Activated CD4-positive, alpha-beta memory T cell treated with anti-CD3 and anti-CD28 coated beads for 36 hours (primary cell): ENCODE measurements at regions not wholly inside any gene's neighbourhood (a gene's known extent, or its start where the extent isn't known, plus 50 kb on each side); places are given as distances from the start of the nearest gene placed in this dataset.
"Not testable (repeated sequence)": the region's sequence is repeated elsewhere in the genome, so short reads cannot be mapped to it uniquely, and the experiment has no call there.

Experiments used
- CTCF ChIA-PET: fragments of 350-600 bp; sonication (Branson Sonifier 250); formaldehyde crosslinking; loops from one replicate; lab custom pipeline; 2021; ENCODE audit warnings: antibody characterized with exemption, inconsistent platforms; lab: Charles Lee
- POLR2A ChIA-PET: fragments of 350-600 bp; sonication (Branson Sonifier 250); formaldehyde crosslinking; loops from one replicate; lab custom pipeline; 2021; ENCODE audit warnings: antibody characterized with exemption; lab: Charles Lee
- DNase-seq: peaks from one replicate; pipeline ENCODE4 v3.0.0-alpha.2; 2020
- H3K27ac Mint-ChIP-seq: one replicate; pipeline ENCODE4 v1.8.0; 2021; ENCODE audit warnings: mixed read lengths
- H3K27me3 Mint-ChIP-seq: one replicate; pipeline ENCODE4 v1.8.0; 2021; ENCODE audit warnings: mixed read lengths
- H3K36me3 Mint-ChIP-seq: one replicate; pipeline ENCODE4 v1.8.0; 2021; ENCODE audit warnings: mixed read lengths
- H3K4me1 Mint-ChIP-seq: one replicate; pipeline ENCODE4 v1.8.0; 2021; ENCODE audit warnings: low read depth, mixed read lengths
- H3K4me3 Mint-ChIP-seq: one replicate; pipeline ENCODE4 v1.8.0; 2021; ENCODE audit warnings: mild to moderate bottlenecking, mixed read lengths
- H3K9me3 Mint-ChIP-seq: one replicate; pipeline ENCODE4 v1.8.0; 2021; ENCODE audit warnings: mixed read lengths
- intact Hi-C: fragments of 100-400 bp; cut with micrococcal nuclease; formaldehyde crosslinking; loops from one replicate; pipeline ENCODE4 v1.15.1; 2023

- DNase-seq: no peak
- Mint-ChIP-seq H3K4me1 (no peaks in the 10 kb centered on the region), H3K4me3 (no peak overlapping the region), H3K27me3 (no peaks in the 10 kb centered on the region), H3K36me3 (no peaks in the 10 kb centered on the region), H3K9me3 (peaks cover 22% of the 10 kb centered on the region), H3K27ac (no peak overlapping the region)
- intact Hi-C loops: no loop called here
- ChIA-PET CTCF (no interaction called here), POLR2A (no interaction called here)
Observed at GRCh38 chr18:30451981-30452380, 590.6 kb downstream of the DSC3 start.

GRCh38 chr18:30450927-30451326 is 591.6 kb downstream of the DSC3 start:
- intact Hi-C loops: no loop called here
- ChIA-PET POLR2A (no interaction called here), CTCF (no interaction called here)

GRCh38 chr18:30446605-30447004 is 595.9 kb downstream of the DSC3 start:
- Mint-ChIP-seq H3K9me3 (peaks cover 14% of the 10 kb centered on the region), H3K4me3 (no peak overlapping the region), H3K36me3 (no peaks in the 10 kb centered on the region), H3K4me1 (no peaks in the 10 kb centered on the region), H3K27me3 (no peaks in the 10 kb centered on the region), H3K27ac (no peak overlapping the region)
- ChIA-PET POLR2A (no interaction called here), CTCF (no interaction called here)
- DNase-seq: no peak
- intact Hi-C loops: no loop called here

More at GRCh38 chr18:30450927-30451326, 591.6 kb downstream of the DSC3 start:
- no peak for DNase-seq
- Mint-ChIP-seq H3K9me3 (peaks cover 24% of the 10 kb centered on the region), H3K27me3 (no peaks in the 10 kb centered on the region), H3K36me3 (no peaks in the 10 kb centered on the region), H3K4me1 (no peaks in the 10 kb centered on the region), H3K4me3 (no peak overlapping the region), H3K27ac (no peak overlapping the region)

GRCh38 chr18:30444544-30444943 is 598.0 kb downstream of the DSC3 start:
- no peak for DNase-seq
- H3K27ac Mint-ChIP-seq: no peak overlapping the region
- no peaks in the 10 kb centered on the region for H3K27me3 Mint-ChIP-seq
- intact Hi-C loops: no loop called here
- H3K4me1 Mint-ChIP-seq: no peaks in the 10 kb centered on the region
- ChIA-PET POLR2A (no interaction called here), CTCF (no interaction called here)
- no peaks in the 10 kb centered on the region for H3K36me3 Mint-ChIP-seq
- H3K4me3 Mint-ChIP-seq: no peak overlapping the region
- peaks cover 14% of the 10 kb centered on the region for H3K9me3 Mint-ChIP-seq

- Mint-ChIP-seq H3K27me3 (no peaks in the 10 kb centered on the region), H3K9me3 (peaks cover 17% of the 10 kb centered on the region), H3K36me3 (no peaks in the 10 kb centered on the region), H3K4me3 (no peak overlapping the region), H3K4me1 (no peaks in the 10 kb centered on the region), H3K27ac (no peak overlapping the region)
- intact Hi-C loops: no loop called here
- CTCF ChIA-PET: no interaction called here
- DNase-seq: no peak
- POLR2A ChIA-PET: no interaction called here
Observed at GRCh38 chr18:30440351-30440750, 602.2 kb downstream of the DSC3 start.

- H3K4me3 Mint-ChIP-seq: no peak overlapping the region
- no peaks in the 10 kb centered on the region for H3K4me1 Mint-ChIP-seq
- intact Hi-C loops: no loop called here
- DNase-seq: no peak
- no peaks in the 10 kb centered on the region for H3K36me3 Mint-ChIP-seq
- ChIA-PET CTCF (no interaction called here), POLR2A (no interaction called here)
- peaks cover 20% of the 10 kb centered on the region for H3K9me3 Mint-ChIP-seq
- no peaks in the 10 kb centered on the region for H3K27me3 Mint-ChIP-seq
- no peak overlapping the region for H3K27ac Mint-ChIP-seq
Observed at GRCh38 chr18:30439174-30439573, 603.4 kb downstream of the DSC3 start.

- intact Hi-C loops: no loop called here
- no peaks in the 10 kb centered on the region for H3K27me3 Mint-ChIP-seq
- ChIA-PET CTCF (no interaction called here), POLR2A (no interaction called here)
- H3K27ac Mint-ChIP-seq: no peak overlapping the region
- H3K36me3 Mint-ChIP-seq: no peaks in the 10 kb centered on the region
- H3K4me3 Mint-ChIP-seq: no peak overlapping the region
- no peaks in the 10 kb centered on the region for H3K4me1 Mint-ChIP-seq
- peaks cover 21% of the 10 kb centered on the region for H3K9me3 Mint-ChIP-seq
- no peak for DNase-seq
Observed at GRCh38 chr18:30432349-30432748, 610.2 kb downstream of the DSC3 start.

GRCh38 chr18:30419399-30419798 is 623.1 kb downstream of the DSC3 start:
- H3K27ac Mint-ChIP-seq, H3K27me3 Mint-ChIP-seq, intact Hi-C loops, H3K36me3 Mint-ChIP-seq, POLR2A ChIA-PET, H3K4me1 Mint-ChIP-seq, DNase-seq, H3K4me3 Mint-ChIP-seq: not testable (repeated sequence)
- CTCF ChIA-PET: interaction anchor here (0.6 kb wide), 1 partner anchor 551 kb away, joined by 3 read pairs; no protein-coding TSS in a partner anchor
- peaks cover 18% of the 10 kb centered on the region for H3K9me3 Mint-ChIP-seq

- Mint-ChIP-seq H3K9me3 (peaks cover 22% of the 10 kb centered on the region), H3K4me1 (no peaks in the 10 kb centered on the region), H3K36me3 (no peaks in the 10 kb centered on the region), H3K27me3 (no peaks in the 10 kb centered on the region), H3K4me3 (no peak overlapping the region), H3K27ac (no peak overlapping the region)
- ChIA-PET POLR2A (no interaction called here), CTCF (no interaction called here)
- intact Hi-C loops: no loop called here
- no peak for DNase-seq
Observed at GRCh38 chr18:30415903-30416302, 626.6 kb downstream of the DSC3 start.

GRCh38 chr18:30409120-30409519 is 633.4 kb downstream of the DSC3 start:
- Mint-ChIP-seq H3K36me3 (no peaks in the 10 kb centered on the region), H3K27me3 (no peaks in the 10 kb centered on the region), H3K27ac (no peak overlapping the region), H3K4me1 (no peaks in the 10 kb centered on the region), H3K9me3 (peaks cover 16% of the 10 kb centered on the region), H3K4me3 (no peak overlapping the region)
- CTCF ChIA-PET: no interaction called here
- POLR2A ChIA-PET: no interaction called here
- intact Hi-C loops: no loop called here
- DNase-seq: no peak

- Mint-ChIP-seq H3K4me3 (no peak overlapping the region), H3K27ac (no peak overlapping the region), H3K36me3 (no peaks in the 10 kb centered on the region), H3K27me3 (no peaks in the 10 kb centered on the region), H3K9me3 (peaks cover 18% of the 10 kb centered on the region), H3K4me1 (no peaks in the 10 kb centered on the region)
- DNase-seq: no peak
- POLR2A ChIA-PET: no interaction called here
- CTCF ChIA-PET: no interaction called here
- intact Hi-C loops: no loop called here
Observed at GRCh38 chr18:30406728-30407127, 635.8 kb downstream of the DSC3 start.

- peaks cover 16% of the 10 kb centered on the region for H3K9me3 Mint-ChIP-seq
- H3K4me1 Mint-ChIP-seq: no peaks in the 10 kb centered on the region
- DNase-seq: no peak
- intact Hi-C loops: no loop called here
- no peak overlapping the region for H3K27ac Mint-ChIP-seq
- CTCF ChIA-PET: no interaction called here
- no peak overlapping the region for H3K4me3 Mint-ChIP-seq
- POLR2A ChIA-PET: no interaction called here
- no peaks in the 10 kb centered on the region for H3K36me3 Mint-ChIP-seq
- no peaks in the 10 kb centered on the region for H3K27me3 Mint-ChIP-seq
Observed at GRCh38 chr18:30405038-30405437, 637.5 kb downstream of the DSC3 start.

GRCh38 chr18:30404422-30404821 is 638.1 kb downstream of the DSC3 start:
- Mint-ChIP-seq H3K36me3 (no peaks in the 10 kb centered on the region), H3K4me3 (no peak overlapping the region), H3K27ac (no peak overlapping the region), H3K27me3 (no peaks in the 10 kb centered on the region), H3K9me3 (peaks cover 12% of the 10 kb centered on the region), H3K4me1 (no peaks in the 10 kb centered on the region)
- CTCF ChIA-PET: no interaction called here
- DNase-seq: no peak
- POLR2A ChIA-PET: no interaction called here
- intact Hi-C loops: no loop called here
